Epidermal melanocyte (primary cell): ENCODE measurements at regions not wholly inside any gene's neighbourhood (a gene's known extent, or its start where the extent isn't known, plus 50 kb on each side); places are given as distances from the start of the nearest gene placed in this dataset.
"Not testable (repeated sequence)": the region's sequence is repeated elsewhere in the genome, so short reads cannot be mapped to it uniquely, and the experiment has no call there.

Experiments used
- DNase-seq: peaks from one replicate; pipeline ENCODE4 v3.0.0; 2011; ENCODE audit warnings: low spot score; ENCODE audit not compliant: insufficient read length

DNA sequence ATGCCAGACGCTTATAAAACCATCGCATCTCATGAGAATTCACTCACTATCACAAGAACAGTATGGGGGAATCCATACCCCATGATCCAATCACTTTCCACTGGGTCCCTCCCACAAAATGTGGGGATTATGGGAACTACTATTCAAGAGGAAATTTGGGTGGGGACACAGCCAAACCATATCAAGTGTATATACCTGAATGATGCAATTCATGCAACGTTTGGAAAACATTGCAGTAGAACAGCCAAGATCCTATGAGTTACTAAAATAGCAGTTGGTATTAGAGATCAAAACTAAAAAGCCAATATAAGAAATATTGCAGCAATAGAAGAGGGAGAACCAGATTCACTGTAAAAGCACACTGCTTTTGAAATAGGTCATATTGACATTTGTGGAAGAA, 1543.9 kb upstream of the B3GALT2 start:
- no peak for DNase-seq

DNA sequence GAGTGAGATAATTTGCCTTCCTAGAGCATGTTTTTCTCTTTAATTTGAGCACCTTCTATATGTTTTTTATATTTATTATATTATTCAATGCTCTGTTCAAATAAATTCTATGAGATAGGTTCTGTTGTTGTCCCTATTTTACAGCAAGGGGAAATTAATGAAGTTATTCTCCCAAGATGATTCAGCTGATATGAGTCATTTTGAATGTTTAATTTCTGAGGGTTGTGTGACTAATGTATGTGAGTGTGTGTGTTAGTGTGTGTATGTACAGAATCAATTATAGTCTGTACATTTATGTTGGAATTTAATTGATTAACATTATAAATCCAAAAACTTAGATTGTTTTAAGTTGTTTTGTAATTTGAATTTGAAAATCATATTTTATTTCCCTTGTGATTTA, 1536.7 kb upstream of the B3GALT2 start:
- no peak for DNase-seq

DNA sequence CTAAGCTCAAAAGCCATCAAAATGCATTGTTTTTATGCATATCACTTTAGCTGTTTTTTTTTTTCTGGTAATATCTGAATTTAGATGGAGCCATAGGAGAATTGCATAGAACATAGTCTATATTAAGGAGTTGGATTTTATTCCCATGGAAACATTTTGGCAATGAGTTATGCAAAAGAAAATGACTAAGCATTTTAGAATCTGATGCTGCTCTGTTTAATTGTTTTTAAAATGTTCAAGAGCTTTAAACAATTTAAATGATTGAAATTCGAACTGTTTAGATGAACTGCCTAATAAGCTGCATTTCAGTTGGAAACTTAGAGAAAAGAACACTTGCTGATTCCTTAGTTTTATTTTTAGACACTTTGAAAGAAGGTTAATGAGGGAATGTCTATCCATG, 1531.5 kb upstream of the B3GALT2 start:
- DNase-seq = no peak

DNA sequence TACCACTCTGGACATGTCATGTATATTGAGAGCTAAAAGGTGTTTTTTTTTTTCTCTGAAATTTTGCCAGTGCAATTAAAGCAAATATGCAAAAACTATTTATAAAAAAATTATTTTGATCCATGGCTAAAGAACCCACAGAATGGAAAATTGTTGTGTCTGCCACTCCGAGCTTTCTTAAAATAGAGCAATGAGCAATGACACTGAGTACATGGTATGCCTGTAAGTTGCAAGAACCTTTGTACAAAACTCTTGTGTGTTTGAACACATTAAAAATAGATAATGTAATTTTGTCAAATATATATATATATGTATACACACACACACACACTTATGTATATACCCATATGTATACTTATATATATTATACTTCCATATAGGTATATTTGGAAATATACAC, 1530.9 kb upstream of the B3GALT2 start:
- no peak for DNase-seq

DNA sequence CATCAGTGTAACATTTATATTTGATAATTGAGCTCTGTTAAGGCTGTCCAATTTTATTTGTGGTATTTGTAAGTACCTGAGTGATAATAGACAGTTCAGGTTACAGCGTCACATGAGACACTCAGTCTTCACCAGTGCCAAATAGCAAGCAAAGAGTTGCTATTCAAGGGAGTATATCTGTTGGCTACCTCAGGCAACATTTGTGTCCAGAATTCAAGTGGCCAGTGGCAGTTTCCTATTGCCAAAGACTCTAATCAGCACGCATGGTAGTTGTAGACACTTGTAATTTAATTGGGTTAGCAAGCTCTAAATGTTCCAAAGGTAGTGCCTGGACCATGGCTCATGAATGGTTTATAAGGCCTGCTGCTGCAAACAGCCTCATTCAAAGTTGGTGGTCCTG, 1524.3 kb upstream of the B3GALT2 start:
- DNase-seq = no peak

DNA sequence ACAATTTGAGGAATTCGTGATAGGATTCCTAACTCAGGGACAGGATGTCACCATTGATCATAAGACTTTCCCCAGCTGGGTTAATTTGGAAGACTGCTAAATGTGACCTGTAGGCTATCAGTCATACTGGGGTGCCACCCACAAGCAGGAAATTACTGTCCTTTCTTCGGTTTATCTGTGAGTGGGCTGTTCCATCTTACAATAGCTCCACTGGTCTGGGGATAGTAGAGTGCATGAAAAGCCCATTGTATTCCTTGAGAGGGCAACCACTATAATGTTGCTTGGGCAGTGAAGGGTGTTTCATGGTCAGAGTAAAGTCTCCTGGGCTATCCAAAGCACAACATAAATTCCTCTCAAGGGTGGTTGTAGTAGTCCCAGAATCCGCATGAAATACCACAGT, 1523.0 kb upstream of the B3GALT2 start:
- no peak for DNase-seq

DNA sequence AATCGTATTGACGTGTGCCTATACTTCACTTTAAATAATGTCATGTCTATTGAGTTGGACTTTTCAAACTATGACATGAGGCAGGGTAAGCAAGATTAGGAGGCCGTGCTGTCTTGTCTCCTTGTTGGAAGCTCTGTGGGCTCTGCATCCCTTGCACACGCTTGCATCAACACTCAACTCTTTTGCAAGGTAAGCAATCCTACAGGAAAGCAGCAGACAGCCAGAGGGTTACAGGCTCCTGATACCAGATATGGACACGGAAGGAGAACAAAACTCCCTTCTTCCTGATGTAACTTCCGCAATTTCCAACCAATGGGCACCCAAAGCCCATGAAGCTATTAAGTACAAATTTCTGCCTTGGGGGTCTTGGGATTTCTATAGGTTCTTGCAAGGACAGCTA, 1520.7 kb upstream of the B3GALT2 start:
- no peak for DNase-seq

DNA sequence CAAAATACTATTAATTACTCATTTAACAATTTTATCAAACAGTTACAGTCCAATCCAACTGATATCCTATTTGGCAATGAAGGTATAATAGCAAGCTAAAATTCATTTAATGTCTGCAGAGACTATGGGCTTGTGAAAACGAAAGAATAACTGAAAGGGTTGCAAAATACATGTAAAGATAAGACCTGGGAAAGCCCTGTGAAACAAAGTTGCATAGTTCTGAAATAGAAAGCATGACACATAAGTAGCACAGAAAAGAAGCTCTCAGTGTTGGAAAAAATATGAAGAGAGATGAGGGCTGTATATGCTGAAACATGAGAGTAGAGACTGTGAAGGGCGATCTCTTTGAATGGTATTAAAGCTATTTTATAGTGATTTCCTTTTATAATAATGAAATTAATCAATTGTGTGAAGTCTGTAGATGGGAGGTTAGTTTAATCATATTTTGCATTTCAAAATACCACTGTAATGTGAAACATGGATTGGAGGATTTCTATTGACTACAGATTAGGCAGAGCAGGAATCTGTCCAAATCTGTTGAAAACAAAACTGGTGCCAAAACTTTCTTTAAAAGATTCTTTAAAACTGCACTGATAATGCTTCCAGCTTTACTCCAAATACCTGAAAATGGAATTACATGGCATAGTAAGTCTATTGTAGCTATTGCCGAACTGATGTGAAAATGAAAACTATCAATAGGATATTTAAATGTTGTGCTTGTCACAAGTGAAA, 1518.9 kb upstream of the B3GALT2 start:
- no peak for DNase-seq

DNA sequence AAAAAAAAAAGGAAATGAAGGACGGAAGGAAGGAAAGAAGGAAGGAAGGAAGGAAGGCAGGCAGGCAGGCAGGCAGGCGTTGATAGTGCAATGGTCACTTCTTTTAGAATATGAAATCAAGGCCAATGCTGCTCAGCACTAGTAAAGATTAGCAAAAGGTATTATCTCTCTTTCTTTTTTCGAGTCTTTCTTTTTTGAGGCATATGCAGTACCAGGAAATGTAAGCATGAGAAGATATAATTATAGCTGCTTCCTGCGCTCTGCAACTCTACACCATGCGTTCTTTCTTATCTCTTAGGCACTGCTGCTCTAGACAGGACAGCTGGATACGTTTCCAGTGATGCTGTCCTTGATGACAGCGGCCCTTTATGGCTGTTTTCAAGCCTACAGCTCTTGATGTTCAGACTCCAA, 1512.5 kb upstream of the B3GALT2 start:
- DNase-seq = no peak

DNA sequence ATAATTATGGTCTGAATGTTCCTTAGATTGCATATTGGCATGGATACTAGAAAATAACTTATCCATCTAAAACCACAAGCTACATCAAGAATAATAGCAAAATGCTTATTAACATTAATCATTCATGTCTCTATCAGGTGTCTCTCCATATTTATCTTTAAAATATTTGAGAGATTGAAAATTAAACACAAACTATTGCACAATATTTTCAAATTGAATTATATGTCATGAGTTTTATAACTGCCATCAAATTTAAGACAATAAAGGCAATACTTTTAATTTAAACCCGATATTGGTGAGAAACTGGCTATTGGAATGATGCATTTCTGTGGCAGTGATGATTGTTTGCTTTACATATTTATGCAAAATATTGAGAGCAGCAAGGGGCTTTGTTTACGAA, 1506.8 kb upstream of the B3GALT2 start:
- no peak for DNase-seq

DNA sequence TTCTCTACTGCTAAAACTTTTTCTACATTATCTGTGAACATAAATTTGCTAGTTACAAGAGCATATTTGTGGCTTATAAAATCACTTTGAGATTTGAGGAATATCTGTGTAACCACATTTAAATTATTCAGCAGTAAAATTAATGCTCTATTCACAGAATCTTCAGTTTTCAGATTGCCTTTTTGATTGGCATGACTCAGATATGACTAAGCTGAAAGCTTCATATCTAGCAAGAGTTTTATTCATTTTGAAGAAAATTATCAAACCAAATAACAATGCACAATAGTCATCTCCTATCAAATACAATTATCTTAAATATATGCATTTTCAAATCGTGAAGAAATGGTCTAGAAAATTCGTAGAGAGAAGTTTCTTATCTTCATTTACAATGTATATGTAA, 1498.2 kb upstream of the B3GALT2 start:
- DNase-seq = no peak

DNA sequence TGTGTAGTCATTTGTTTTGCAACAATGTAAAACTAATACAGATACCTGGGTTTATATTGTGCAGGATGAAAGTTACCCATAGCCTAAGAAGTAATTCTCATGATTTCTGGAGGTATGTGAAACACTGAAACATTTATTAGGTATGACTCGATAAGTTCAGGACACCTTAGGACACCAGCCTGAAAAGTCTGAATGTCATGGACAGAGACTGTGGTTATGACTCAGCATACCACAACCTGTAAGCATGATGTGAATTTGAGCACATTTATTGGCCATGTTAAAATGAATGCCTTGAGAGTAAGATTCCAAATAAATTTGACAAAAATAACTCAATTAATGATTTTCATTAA, 1471.7 kb upstream of the B3GALT2 start:
- no peak for DNase-seq

DNA sequence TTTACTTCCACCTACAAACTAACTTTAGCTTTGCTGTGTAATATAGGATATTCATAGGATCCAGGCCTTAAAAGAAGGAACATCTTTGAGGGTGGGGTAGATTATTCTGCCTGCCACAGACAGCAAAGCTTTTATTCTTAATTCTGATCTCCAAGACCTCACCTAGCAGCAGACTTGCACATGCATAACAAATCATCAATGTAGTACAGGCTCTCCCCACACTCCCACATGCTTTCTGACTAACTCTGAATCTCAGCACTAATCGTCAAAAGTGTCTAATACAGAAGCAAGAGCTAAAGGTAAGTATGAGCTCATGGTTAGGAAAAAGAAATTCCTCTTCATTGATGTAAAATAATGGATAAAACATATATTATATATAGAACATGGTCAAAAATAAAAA, 1468.5 kb upstream of the B3GALT2 start:
- DNase-seq = no peak

DNA sequence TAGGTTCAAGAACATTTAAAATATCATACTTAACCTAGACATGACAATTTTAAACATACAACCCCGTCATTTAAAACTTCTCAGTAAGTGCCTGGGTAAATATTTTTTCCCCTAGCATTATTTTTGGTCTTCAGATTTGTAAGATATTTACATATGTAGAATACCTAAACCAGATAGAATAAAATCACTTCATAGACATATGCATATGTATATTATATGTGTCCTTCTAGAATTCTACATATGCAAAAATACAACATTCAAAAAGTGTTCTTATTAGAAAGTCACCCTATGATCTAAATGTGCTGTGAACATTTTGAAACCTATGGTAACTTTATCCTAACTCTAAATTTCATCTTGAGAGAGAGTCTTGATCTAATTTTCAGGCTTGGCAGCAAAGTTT, 1467.0 kb upstream of the B3GALT2 start:
- no peak for DNase-seq

DNA sequence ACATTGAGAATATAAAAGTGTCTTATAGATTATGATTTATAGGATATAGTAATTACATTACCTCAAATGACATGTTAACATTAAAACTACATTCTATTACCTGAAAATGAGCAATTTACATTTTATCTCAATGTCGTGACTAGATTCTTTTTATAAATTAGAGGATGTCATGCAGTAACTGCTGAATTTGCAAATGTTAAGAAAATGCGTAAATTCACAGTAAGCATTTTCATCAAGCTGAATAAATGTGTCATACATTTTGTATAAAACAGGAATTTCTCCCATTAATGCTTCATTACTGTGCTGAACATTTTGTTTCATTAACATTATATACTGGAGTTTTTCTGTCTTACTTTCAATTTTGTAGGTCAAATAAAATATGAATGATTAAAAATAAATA, 1460.7 kb upstream of the B3GALT2 start:
- DNase-seq = no peak

DNA sequence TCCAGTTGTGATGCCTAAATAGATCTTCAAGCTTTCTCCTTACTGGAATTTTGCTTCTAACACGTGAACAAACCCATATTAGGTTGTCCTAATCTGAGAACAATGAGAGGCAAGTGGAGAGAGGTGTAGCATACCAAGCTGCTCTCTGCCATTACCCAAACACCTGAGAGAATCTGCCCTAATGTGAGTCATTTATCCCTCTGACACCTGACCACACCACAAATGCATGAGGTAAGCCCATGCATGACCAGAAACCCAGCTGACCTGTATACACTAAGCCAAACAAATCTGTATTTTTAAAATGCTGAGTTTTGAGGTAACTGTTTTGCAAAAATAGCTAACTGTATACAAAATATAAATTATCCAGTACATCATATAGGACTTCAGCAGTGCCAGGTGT, 1458.1 kb upstream of the B3GALT2 start:
- no peak for DNase-seq

DNA sequence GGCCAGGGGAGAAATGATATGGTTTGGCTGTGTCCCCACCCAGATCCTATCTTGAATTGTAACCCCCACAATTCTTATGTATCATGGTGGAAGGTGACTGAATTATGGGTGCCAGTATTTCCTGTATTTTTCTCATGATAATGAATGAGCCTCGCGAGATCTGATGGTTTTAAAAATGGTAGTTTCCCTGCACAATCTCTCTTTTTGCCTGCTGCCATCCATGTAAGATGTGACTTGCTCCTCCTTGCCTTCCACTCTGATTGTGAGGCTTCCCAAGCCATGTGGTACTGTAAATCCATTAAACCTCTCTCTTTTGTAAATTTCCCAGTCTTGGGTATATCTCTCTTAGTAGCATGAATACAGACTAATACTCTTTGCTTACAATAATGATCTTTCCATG, 1453.9 kb upstream of the B3GALT2 start:
- DNase-seq = no peak

DNA sequence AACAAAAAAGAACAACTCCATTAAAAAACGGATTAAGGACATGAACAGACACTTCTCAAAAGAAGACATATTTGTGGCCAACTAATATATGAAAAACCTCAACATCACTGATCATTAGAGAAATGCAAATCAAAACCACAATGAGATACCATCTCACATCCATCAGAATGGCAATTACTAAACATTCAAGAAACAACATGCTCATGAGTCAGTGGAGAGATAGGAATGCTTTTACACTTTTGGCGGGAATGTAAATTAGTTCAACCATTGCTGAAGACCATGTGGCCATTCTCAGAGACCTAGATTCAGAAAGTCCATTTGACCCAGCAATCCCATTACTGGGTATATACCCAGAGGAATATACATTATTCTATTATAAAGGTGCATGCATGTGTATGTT, 1442.6 kb upstream of the B3GALT2 start:
- DNase-seq = no peak

DNA sequence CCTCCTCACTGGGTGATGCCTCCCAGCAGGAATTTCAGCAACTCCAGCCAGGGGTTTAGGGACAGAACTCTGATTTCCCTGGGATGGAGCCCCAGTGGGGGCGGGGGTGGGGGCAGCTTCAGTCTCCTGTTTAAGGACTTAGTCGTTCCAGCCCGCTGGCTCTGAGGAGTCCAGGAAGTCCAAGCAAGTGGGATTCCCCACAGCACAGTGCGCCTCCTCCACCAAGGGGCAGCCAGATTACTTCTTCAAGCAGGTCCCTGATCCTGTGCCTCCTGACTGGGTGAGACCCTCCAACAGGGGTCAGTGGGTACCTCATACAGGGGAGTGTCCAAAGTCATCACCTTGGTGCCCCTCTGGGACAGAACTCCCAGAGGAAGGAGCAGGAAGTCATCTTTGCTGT, 1438.4 kb upstream of the B3GALT2 start:
- DNase-seq = no peak

DNA sequence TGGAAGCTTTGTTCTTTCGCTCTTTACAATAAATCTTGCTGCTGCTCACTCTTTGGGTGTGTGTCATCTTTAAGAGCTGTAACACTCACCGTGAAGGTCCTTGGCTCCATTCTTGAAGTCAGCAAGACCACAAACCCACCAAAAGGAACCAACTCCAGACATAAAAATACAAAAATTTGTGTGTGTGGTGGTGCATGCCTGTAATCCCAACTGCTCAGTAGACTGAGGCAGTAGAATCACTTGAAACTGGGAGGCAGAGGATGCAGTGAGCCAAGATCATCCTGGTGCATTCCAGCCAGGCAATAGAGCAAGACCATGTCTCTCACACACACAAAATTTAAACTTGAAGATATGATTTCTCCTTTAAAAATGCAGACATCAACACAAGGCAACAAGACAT, 1431.7 kb upstream of the B3GALT2 start:
- no peak for DNase-seq

DNA sequence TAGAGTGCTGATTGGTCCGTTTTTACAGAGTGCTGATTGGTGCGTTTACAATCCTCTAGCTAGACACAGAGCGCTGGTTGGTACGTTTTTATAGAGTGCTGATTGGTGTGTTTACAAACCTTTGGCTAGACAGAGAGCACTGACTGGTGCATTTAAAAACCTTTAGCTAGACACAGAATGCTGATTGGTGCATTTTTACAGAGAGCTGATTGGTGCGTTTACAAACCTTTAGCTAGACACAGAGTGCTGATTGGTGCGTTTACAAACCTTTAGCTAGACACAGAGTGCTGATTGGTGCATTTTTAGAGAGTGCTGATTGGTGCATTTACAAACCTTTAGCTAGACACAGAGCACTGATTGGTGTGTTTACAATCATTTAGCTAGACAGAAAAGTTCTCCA, 1430.9 kb upstream of the B3GALT2 start:
- DNase-seq = not testable (repeated sequence)

DNA sequence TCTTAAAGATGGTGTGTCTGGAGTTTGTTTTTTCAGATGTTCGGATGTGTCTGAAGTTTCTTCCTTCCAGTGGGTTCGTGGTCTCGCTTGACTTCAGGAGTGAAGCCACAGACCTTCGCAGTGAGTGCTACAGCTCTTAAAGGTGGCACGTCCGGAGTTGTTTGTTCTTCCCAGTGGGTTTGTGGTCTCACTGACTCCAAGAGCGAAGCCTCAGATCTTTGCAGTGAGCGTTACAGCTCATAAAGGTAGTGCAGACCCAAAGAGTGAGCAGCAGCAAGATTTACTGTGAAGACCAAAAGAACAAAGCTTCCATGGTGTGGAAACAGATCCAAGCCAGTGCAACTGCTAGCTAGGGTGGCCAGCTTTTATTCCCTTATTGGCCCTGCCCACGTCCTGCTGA, 1430.4 kb upstream of the B3GALT2 start:
- DNase-seq = no peak

DNA sequence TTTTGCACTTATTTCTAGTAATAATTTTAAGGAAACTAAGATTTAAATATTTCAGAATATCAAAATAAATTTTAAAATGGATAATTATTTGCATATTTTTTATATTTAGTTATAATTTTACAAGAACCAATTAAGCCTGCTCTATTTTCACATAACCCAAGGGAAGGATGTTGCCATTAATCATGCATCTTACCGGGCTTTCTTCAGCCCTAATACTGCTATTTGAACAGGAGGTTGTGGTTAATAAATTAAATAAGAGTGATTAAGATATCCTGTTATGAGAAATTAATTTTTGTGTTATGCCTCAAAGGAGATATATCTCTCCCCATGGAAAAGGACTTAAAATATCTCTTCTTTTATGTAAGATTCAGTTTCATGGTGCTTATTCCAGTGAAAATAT, 1415.8 kb upstream of the B3GALT2 start:
- DNase-seq = no peak

DNA sequence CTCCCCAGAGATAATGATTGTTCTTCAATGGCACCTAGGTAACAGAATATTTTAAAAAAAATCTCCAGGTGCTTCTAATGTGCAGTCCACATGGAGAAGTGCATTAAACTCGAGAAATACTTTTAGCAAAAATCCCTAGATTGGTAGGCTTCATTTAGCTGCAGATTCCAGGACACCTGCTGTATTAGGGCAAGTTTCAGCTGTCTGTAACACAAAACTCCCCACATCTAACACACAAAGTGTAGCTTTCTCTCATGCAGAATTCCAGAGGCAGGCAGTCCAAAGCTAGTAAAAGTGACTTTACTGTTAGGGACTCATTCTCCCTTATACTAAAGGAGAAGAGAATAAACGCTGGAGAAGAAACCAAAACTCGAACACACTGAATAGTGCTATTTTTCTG, 1414.3 kb upstream of the B3GALT2 start:
- DNase-seq = no peak
